Heart left ventricle (tissue), 16 donors: ENCODE measurements at regions not wholly inside any gene's neighbourhood (a gene's known extent, or its start where the extent isn't known, plus 50 kb on each side); places are given as distances from the start of the nearest gene placed in this dataset.

Source experiments
- ATAC-seq, 4 donors: fragments of 200-7000 bp; cut with Tn5 transposase; one replicate each; pipeline ENCODE4 v1.9.1; 2020 to 2022; ENCODE audit warnings: moderate library complexity in 4 of 4, mild to moderate bottlenecking in 3 of 4, moderate number of reproducible peaks in 1 of 4
- DNase-seq, 5 donors: peaks; one replicate each; pipeline ENCODE4 v3.0.0-alpha.2; 2020
- H3K27ac ChIP-seq, 12 donors: fragments of 200-600 bp; sonication (generic) in 4 of 12; one replicate each; pipeline versions ENCODE4 v1.5.0 to v1.8.0; 2016 to 2022; ENCODE audit warnings: mild to moderate bottlenecking in 2 of 12
- H3K27me3 ChIP-seq, 9 donors: fragments of 200-600 bp; sonication (generic) in 2 of 9; one replicate each; pipeline versions ENCODE4 v1.5.1 to v1.8.0; 2016 to 2022; ENCODE audit warnings: mild to moderate bottlenecking in 3 of 9
- H3K36me3 ChIP-seq, 9 donors: fragments of 200-600 bp; sonication (generic) in 2 of 9; one replicate each; pipeline versions ENCODE4 v1.5.0 to v1.8.0; 2018 to 2022; ENCODE audit warnings: mild to moderate bottlenecking in 2 of 9
- H3K4me1 ChIP-seq, 12 donors: fragments of 200-600 bp; sonication (generic) in 4 of 12; one replicate each; pipeline versions ENCODE4 v1.5.0 to v1.8.0; 2016 to 2022; ENCODE audit warnings: mild to moderate bottlenecking in 3 of 12
- H3K4me3 ChIP-seq, 12 donors: fragments of 200-600 bp; sonication (generic) in 4 of 12; one replicate each; pipeline versions ENCODE4 v1.5.0 to v1.8.0; 2017 to 2022; ENCODE audit warnings: mild to moderate bottlenecking in 9 of 12, moderate library complexity in 4 of 12
- H3K9me3 ChIP-seq, 12 donors: fragments of 200-600 bp; sonication (generic) in 4 of 12; one replicate each; pipeline versions ENCODE4 v1.5.0 to v1.8.0; 2016 to 2022; ENCODE audit warnings: mild to moderate bottlenecking in 1 of 12
- POLR2A ChIP-seq, 2 donors: fragments of 450-650 bp; IDR thresholded peaks; one replicate each; pipeline ENCODE4 v1.6.1; 2017; ENCODE audit warnings: antibody characterized with exemption in 2 of 2, mild to moderate bottlenecking in 2 of 2, moderate library complexity in 2 of 2
- WGBS, 4 donors: extraction: QIAGEN DNeasy Blood & Tissue Kit in 2 of 4; methylation state at CpG; one replicate each; pipeline versions ENCODE4 v1.1.5 to v1.1.7; 2013 to 2018; 5-methylcytosine and 5-hydroxymethylcytosine counted together
- intact Hi-C, 10 donors: fragments of 100-400 bp; cut with DNase I; formaldehyde crosslinking; loops; one replicate each; pipeline versions ENCODE4 v1.11.1 to v1.14.2; 2022
- TF ChIP-seq, protein P1 (sequence below), 12 donors: fragments of 200-600 bp; sonication (generic) in 4 of 12; IDR thresholded peaks; one replicate each; pipeline versions ENCODE4 v1.5.0 to v1.8.0; 2018 to 2022; ENCODE audit warnings: antibody characterized with exemption in 12 of 12, mild to moderate bottlenecking in 5 of 12
- donor health status: ischemic (EF 13 %, LVEDD 7.1; RV severe dilation, severe dysfunction).
- donor health status: healthy with polysubstance abuse.
- donor health status: DM: no; HTN: yes; CAD: no.
- donor health status: DM: no; HTN: no; CAD: no.
- donor health status: ischemic (EF 25% LVEDD 6.9; RV normal size, moderate dysfunction).
- donor health status: ischemic (EF 25% LVEDD 5.7; RV mildly dilated, moderate dysfunction).
- donor health status: healthy.
- donor health status: DM: yes; HTN: yes; CAD: no.
- donor health status: ischemic (EF 35%, LVEDD 5.7; RV mildly dilated, moderate dysfunction).
- donor health status: nonischemic (EF 11% LVEDD 7.7; RV severe dilation, severe dysfunction).
- donor health status: DM: yes; HTN: yes; CAD: no.
- donor health status: PGD.
- donor health status: ischemic (EF 29% LVEDD 5.4; RV normal size, mild dysfunction).
- donor health status: nonischemic (EF 23%, LVEDD 6.1; RV moderate dilation, normal function).

DNA sequence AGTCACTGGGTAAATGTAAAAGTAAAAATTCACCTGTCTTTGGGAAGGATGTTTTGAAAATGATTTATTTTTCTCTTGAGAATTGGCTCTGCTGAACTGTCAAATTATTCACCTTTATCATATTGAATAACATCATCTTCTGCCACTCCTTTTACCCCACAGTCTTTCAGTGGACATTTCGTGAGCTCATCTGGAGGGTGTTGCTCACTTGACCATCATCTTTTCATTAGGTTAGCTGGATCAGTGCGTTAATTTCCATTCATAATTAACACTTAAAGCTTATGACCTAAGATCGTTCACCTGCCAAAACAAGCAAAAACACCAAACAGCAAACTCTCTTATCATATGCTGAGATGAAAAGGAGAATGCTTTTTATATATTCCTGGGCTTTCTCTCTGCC lies 53.4 kb upstream of the TNFAIP8 start:
- Histone ChIP-seq H3K27ac (peak overlapping the region in 1 of 12 donors; percentile 65), H3K4me1 (peaks cover 0 to 62% (median 7%) of the 10 kb centered on the region in 12 donors), H3K36me3 (no peaks in the 10 kb centered on the region), H3K4me3 (no peak overlapping the region), H3K27me3 (no peaks in the 10 kb centered on the region), H3K9me3 (no peaks in the 10 kb centered on the region)
- ATAC-seq (no peak), DNase-seq (no peak)
- TF ChIP-seq, protein P1, sequence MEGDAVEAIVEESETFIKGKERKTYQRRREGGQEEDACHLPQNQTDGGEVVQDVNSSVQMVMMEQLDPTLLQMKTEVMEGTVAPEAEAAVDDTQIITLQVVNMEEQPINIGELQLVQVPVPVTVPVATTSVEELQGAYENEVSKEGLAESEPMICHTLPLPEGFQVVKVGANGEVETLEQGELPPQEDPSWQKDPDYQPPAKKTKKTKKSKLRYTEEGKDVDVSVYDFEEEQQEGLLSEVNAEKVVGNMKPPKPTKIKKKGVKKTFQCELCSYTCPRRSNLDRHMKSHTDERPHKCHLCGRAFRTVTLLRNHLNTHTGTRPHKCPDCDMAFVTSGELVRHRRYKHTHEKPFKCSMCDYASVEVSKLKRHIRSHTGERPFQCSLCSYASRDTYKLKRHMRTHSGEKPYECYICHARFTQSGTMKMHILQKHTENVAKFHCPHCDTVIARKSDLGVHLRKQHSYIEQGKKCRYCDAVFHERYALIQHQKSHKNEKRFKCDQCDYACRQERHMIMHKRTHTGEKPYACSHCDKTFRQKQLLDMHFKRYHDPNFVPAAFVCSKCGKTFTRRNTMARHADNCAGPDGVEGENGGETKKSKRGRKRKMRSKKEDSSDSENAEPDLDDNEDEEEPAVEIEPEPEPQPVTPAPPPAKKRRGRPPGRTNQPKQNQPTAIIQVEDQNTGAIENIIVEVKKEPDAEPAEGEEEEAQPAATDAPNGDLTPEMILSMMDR (IDR thresholded peaks at IDR 0.05), result no peak
- TF ChIP-seq POLR2A (IDR thresholded peaks at IDR 0.05), result no peak
- 72 to 81% (median 73%) methylated on average over 3 of the region's 3 CpGs for WGBS, 4 donors
- intact Hi-C loops, result no loop called here

DNA sequence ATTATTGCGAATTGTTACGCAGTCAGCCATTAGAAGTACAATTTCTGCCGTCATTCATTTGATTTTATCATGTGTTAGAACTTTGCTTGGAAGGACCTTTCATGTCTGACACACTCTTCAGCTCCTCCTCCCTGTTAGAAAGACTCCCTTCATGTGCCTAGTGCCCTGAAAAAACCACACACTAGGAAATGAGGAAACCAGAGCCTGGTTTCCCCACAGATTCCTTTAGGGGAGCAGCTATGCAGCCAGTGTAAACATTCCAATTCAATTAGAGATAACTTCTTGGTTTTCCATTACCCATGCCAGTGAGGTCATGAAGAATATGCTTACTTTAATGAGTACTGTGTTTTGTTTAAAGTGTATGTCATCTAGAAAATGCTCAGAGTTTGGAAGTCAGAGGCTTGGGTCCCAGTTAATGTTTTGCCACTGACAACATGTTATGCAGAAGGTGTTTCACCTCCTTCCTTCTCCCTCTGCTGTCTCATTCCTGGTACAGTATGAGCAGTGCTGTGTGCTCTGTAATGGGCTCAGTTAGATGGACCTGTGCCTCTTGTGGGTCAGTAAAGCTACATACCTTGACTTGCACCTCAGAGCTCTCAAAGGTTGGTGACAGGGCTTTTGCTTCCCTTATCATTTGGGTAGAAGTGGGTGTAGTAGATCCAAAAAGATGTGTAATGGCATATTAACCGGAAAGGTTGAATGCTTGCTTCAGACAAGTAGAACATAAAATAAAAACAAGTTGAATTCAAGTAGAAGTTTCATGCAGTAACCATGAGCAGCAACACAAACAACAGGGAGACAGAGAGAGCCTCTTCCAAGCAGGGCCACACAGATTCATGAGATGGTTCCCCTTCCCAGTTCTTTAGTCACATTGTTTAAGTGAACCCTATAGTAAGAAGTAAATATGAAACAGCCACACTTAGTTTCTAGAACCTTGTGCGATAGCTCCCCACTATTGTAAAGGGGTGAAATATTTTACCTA lies 52.6 kb upstream of the TNFAIP8 start:
- intact Hi-C loops, result no loop called here
- DNase-seq (no peak), ATAC-seq (peak; percentile 42 to 93 (median 85))
- no peaks in the 10 kb centered on the region for H3K27me3 ChIP-seq
- H3K36me3 ChIP-seq, result no peaks in the 10 kb centered on the region
- H3K4me1 ChIP-seq, result peaks cover 0 to 69% (median 10%) of the 10 kb centered on the region in 12 donors
- H3K9me3 ChIP-seq, result no peaks in the 10 kb centered on the region
- WGBS, 4 donors, result 70 to 75% (median 71%) methylated on average over 5 of the region's 5 CpGs
- H3K27ac ChIP-seq, result peak overlapping the region in 5 of 12 donors; percentile 6 to 65 (median 42)
- TF ChIP-seq, protein P1 (IDR thresholded peaks at IDR 0.05), result no peak
- TF ChIP-seq POLR2A (IDR thresholded peaks at IDR 0.05), result no peak
- no peak overlapping the region for H3K4me3 ChIP-seq

DNA sequence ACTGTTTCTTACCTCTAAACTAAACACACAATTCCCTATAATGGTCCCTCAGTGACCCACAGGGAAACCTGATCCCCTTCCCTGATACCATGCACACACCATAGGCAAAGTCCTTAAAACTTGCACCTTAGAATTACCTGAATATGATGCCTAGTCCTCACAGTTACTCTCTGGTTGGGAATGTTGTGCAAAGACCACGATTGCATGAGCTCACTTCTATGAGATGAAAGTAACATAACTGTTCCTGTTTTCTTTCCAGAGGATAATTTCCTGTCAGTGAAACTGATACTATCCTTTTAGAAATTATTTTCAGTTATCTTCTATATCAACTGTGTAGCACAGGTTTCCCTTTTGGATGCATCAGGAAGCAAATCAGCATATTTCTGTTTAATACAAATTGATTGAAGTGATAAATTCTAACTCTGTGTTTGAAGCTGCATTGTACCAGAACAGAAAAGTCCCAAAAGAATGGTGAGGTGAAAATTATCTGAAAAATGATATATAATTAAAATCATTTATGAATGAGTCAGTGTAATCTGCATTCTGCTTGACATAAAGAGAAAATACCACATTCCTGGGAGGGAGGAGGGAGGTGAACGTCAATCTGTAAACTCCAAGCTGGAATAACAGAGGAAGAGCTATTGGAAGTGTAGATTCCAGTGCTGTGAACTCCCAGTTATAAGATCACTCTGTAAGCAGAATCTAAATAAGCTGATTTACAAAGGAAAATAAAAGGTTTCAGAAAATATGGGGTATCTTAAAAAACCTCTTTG lies 51.2 kb upstream of the TNFAIP8 start:
- ATAC-seq, result no peak
- no peak overlapping the region for H3K4me3 ChIP-seq
- no peaks in the 10 kb centered on the region for H3K27me3 ChIP-seq
- H3K9me3 ChIP-seq, result no peaks in the 10 kb centered on the region
- peaks cover 0 to 80% (median 12%) of the 10 kb centered on the region in 12 donors for H3K4me1 ChIP-seq
- intact Hi-C loops, result no loop called here
- 56 to 73% (median 61%) methylated on average over 2 of the region's 2 CpGs for WGBS, 4 donors
- no peaks in the 10 kb centered on the region for H3K36me3 ChIP-seq
- no peak for DNase-seq
- no peak for TF ChIP-seq POLR2A (IDR thresholded peaks at IDR 0.05)
- TF ChIP-seq, protein P1 (IDR thresholded peaks at IDR 0.05), result no peak
- peak overlapping the region in 1 of 12 donors; percentile 65 for H3K27ac ChIP-seq
